SKM-1 treated with dmso at 0.1 percent for 144 hours (cell line): ENCODE measurements at regions not wholly inside any gene's neighbourhood (a gene's known extent, or its start where the extent isn't known, plus 50 kb on each side); places are given as distances from the start of the nearest gene placed in this dataset.
"Not testable (repeated sequence)": the region's sequence is repeated elsewhere in the genome, so short reads cannot be mapped to it uniquely, and the experiment has no call there.

Experiments used
- DNase-seq: peaks from one replicate; lab custom pipeline; 2025; ENCODE audit not compliant: unreplicated experiment; lab: John Stamatoyannopoulos, UW

GRCh38 chr13:83151308-83151660, 731.0 kb downstream of the SLITRK1 start:
- no peak for DNase-seq

GRCh38 chr13:83150616-83151307, 731.5 kb downstream of the SLITRK1 start:
- no peak for DNase-seq

GRCh38 chr13:83136660-83137059, 745.6 kb downstream of the SLITRK1 start:
- no peak for DNase-seq

GRCh38 chr13:83125791-83126190, 756.5 kb downstream of the SLITRK1 start:
- no peak for DNase-seq

- no peak for DNase-seq
These were observed 760.4 kb downstream of the SLITRK1 start for GRCh38 chr13:83121896-83122295.

- DNase-seq, result no peak
These were observed 765.2 kb downstream of the SLITRK1 start for GRCh38 chr13:83117046-83117445.

- DNase-seq, result not testable (repeated sequence)
These were observed 780.6 kb downstream of the SLITRK1 start for GRCh38 chr13:83101574-83102247.

- DNase-seq, result no peak
These were observed 782.0 kb downstream of the SLITRK1 start for GRCh38 chr13:83100237-83100636.

GRCh38 chr13:83088858-83089257, 793.4 kb downstream of the SLITRK1 start:
- DNase-seq, result no peak

- DNase-seq, result no peak
These were observed 795.3 kb downstream of the SLITRK1 start for GRCh38 chr13:83086948-83087347.

- no peak for DNase-seq
These were observed 796.2 kb downstream of the SLITRK1 start for GRCh38 chr13:83086088-83086487.

GRCh38 chr13:83085186-83085900, 796.9 kb downstream of the SLITRK1 start:
- no peak for DNase-seq

- no peak for DNase-seq
These were observed 804.8 kb downstream of the SLITRK1 start for GRCh38 chr13:83077499-83077898.

GRCh38 chr13:83073930-83074329, 808.3 kb downstream of the SLITRK1 start:
- not testable (repeated sequence) for DNase-seq

GRCh38 chr13:83065108-83065507, 817.2 kb downstream of the SLITRK1 start:
- DNase-seq, result no peak

GRCh38 chr13:83057119-83057518, 825.2 kb downstream of the SLITRK1 start:
- DNase-seq, result no peak

- DNase-seq, result no peak
These were observed 826.0 kb downstream of the SLITRK1 start for GRCh38 chr13:83056269-83056668.

- no peak for DNase-seq
These were observed 833.9 kb downstream of the SLITRK1 start for GRCh38 chr13:83048419-83048818.

- no peak for DNase-seq
These were observed 857.2 kb downstream of the SLITRK1 start for GRCh38 chr13:83024955-83025594.

GRCh38 chr13:83024232-83024631, 858.0 kb downstream of the SLITRK1 start:
- DNase-seq, result no peak

GRCh38 chr13:83019986-83020385, 862.3 kb downstream of the SLITRK1 start:
- DNase-seq, result no peak

GRCh38 chr13:83009987-83010386, 872.3 kb downstream of the SLITRK1 start:
- no peak for DNase-seq
